Breast epithelium (tissue), 4 donors: ENCODE measurements at regions not wholly inside any gene's neighbourhood (a gene's known extent, or its start where the extent isn't known, plus 50 kb on each side); places are given as distances from the start of the nearest gene placed in this dataset.

Source experiments
- DNase-seq, 2 donors: peaks; one replicate each; pipeline ENCODE4 v3.0.0-alpha.2; 2019; ENCODE audit warnings: low spot score in 2 of 2
- H3K27ac ChIP-seq, 2 donors: fragments of 200-600 bp; sonication (generic) in 1 of 2; one replicate each; pipeline ENCODE4 v1.5.1; 2016 to 2019; ENCODE audit warnings: mild to moderate bottlenecking in 1 of 2
- H3K27me3 ChIP-seq, 2 donors: fragments of 200-600 bp; sonication (generic) in 1 of 2; one replicate each; pipeline versions ENCODE4 v1.5.1 to v1.6.0; 2017 to 2019; ENCODE audit warnings: control low read depth in 1 of 2, mild to moderate bottlenecking in 1 of 2
- H3K36me3 ChIP-seq: fragments of 200-600 bp; one replicate; pipeline ENCODE4 v1.5.1; 2019
- H3K4me1 ChIP-seq, 2 donors: fragments of 200-600 bp; sonication (generic); one replicate each; pipeline ENCODE4 v1.5.1; 2016 to 2019; ENCODE audit warnings: control low read depth in 1 of 2
- H3K4me3 ChIP-seq, 3 donors: fragments of 200-600 bp; sonication (generic); 1 replicate in 2 of 3; 2 replicates in 1 of 3; pipeline ENCODE4 v1.5.1; 2016 to 2019; ENCODE audit warnings: mild to moderate bottlenecking in 3 of 3, moderate library complexity in 2 of 3
- H3K9me3 ChIP-seq, 2 donors: fragments of 200-600 bp; sonication (generic) in 1 of 2; one replicate each; pipeline ENCODE4 v1.5.1; 2016 to 2019; ENCODE audit warnings: control low read depth in 1 of 2
- POLR2A ChIP-seq: fragments of 450-650 bp; IDR thresholded peaks from one replicate; pipeline ENCODE4 v1.6.1; 2016; ENCODE audit warnings: antibody characterized with exemption, mild to moderate bottlenecking, moderate library complexity
- POLR2AphosphoS5 ChIP-seq, 3 donors: sonication (generic); formaldehyde crosslinking; IDR thresholded peaks; one replicate each; pipeline ENCODE4 v1.6.1; 2017; ENCODE audit warnings: antibody characterized with exemption in 3 of 3
- intact Hi-C: fragments of 100-400 bp; cut with DNase I; formaldehyde crosslinking; loops from one replicate; pipeline ENCODE4 v1.15.1; 2023; ENCODE audit warnings: low total_unique reads
- TF ChIP-seq, protein P1 (sequence below), 3 donors: fragments of 450-650 bp; IDR thresholded peaks; one replicate each; pipeline ENCODE4 v1.5.1; 2016 to 2017; ENCODE audit warnings: antibody characterized with exemption in 3 of 3, mild to moderate bottlenecking in 3 of 3, moderate library complexity in 3 of 3

DNA sequence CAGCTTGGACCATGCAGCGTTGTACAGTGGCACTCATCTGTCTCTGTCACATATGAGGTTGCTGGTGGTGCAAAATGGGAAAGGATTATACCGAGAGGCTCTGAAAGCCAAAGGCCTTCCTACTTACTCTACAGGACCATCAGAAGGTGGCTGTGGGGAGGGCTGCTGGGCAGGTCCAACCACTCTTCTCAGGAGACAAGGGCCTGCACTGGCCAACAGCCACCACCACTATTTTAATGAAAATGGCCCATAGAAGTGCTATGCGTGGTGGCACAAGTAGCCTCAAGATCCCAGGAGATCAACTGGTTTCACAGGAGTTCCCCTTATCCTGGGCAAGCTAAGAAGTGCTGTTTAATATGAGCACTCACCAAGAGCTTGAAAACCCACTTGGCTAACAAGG is 52.3 kb downstream of the MRPL57 start:
- intact Hi-C loops, result no loop called here
- no peaks in the 10 kb centered on the region for H3K9me3 ChIP-seq
- DNase-seq, result no peak
- TF ChIP-seq, protein P1, sequence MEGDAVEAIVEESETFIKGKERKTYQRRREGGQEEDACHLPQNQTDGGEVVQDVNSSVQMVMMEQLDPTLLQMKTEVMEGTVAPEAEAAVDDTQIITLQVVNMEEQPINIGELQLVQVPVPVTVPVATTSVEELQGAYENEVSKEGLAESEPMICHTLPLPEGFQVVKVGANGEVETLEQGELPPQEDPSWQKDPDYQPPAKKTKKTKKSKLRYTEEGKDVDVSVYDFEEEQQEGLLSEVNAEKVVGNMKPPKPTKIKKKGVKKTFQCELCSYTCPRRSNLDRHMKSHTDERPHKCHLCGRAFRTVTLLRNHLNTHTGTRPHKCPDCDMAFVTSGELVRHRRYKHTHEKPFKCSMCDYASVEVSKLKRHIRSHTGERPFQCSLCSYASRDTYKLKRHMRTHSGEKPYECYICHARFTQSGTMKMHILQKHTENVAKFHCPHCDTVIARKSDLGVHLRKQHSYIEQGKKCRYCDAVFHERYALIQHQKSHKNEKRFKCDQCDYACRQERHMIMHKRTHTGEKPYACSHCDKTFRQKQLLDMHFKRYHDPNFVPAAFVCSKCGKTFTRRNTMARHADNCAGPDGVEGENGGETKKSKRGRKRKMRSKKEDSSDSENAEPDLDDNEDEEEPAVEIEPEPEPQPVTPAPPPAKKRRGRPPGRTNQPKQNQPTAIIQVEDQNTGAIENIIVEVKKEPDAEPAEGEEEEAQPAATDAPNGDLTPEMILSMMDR (IDR thresholded peaks at IDR 0.05), result no peak
- TF ChIP-seq POLR2A (no peak), POLR2AphosphoS5 (IDR thresholded peaks at IDR 0.05) (no peak)
- H3K27ac ChIP-seq, result no peak overlapping the region
- no peaks in the 10 kb centered on the region for H3K36me3 ChIP-seq
- no peaks in the 10 kb centered on the region for H3K4me1 ChIP-seq
- no peak overlapping the region for H3K4me3 ChIP-seq
- H3K27me3 ChIP-seq, result no peaks in the 10 kb centered on the region

DNA sequence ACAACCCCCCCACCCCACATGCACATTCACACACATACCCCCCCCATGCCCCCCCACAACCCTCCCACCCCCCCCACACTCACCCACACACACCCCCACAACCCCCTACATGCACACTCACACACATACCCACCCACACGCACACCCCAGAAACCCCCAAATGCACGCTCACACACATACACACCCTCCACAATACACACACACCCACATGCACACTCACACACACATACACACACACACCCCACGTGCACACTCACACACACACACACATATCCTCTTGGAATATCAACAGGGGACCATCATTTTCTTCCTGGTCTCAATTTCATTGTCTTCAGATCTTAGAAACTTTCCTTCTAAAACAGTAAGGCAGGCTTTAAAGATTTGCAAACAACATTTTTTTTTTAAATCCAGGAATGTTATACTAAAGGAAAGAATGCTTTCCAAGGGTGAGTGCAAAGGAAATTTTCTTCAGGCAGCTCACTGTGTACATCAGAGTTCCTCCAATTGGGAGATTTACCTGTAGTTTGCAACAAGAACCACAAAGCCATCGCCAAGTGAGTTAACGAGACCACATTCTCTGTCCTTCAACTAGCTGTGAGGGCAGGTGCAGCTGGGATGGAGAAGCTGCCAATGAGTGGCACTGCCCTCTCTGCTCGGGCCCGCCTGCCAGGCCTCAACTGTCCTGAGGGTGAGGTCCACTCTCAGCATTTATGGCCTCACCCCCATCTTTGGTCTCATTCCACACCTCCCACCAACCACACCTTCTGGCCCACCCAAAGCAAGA is 53.0 kb downstream of the MRPL57 start:
- H3K36me3 ChIP-seq, result no peaks in the 10 kb centered on the region
- TF ChIP-seq, protein P1 (IDR thresholded peaks at IDR 0.05), result no peak
- TF ChIP-seq POLR2AphosphoS5 (IDR thresholded peaks at IDR 0.05) (no peak), POLR2A (no peak)
- no peak overlapping the region for H3K4me3 ChIP-seq
- intact Hi-C loops, result no loop called here
- no peak for DNase-seq
- H3K27me3 ChIP-seq, result no peaks in the 10 kb centered on the region
- H3K4me1 ChIP-seq, result no peaks in the 10 kb centered on the region
- no peak overlapping the region for H3K27ac ChIP-seq
- H3K9me3 ChIP-seq, result no peaks in the 10 kb centered on the region

DNA sequence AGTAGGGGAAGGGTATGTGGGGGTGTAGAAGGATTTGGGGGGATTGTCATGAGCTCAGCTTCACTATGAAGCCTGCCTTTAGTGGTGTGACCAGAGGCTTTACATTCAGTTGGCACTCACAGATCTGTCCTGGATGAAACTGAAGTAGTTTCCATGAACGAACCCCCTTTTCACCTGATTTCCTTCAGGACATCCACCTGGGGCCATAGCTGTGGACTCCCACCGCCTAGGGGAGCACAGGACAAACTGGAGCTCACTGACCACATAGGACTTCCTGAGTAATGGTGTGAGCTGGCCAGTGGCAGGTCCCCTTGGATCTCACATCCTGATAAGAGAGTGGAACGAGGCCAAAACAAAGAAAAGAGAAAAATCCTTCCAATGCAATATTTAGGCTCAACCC is 54.1 kb downstream of the MRPL57 start:
- no peak overlapping the region for H3K27ac ChIP-seq
- H3K9me3 ChIP-seq, result no peaks in the 10 kb centered on the region
- intact Hi-C loops, result no loop called here
- no peak for DNase-seq
- H3K27me3 ChIP-seq, result no peaks in the 10 kb centered on the region
- H3K36me3 ChIP-seq, result no peaks in the 10 kb centered on the region
- no peak overlapping the region for H3K4me3 ChIP-seq
- no peaks in the 10 kb centered on the region for H3K4me1 ChIP-seq
- TF ChIP-seq POLR2A (no peak), POLR2AphosphoS5 (IDR thresholded peaks at IDR 0.05) (no peak)
- TF ChIP-seq, protein P1 (IDR thresholded peaks at IDR 0.05), result no peak

DNA sequence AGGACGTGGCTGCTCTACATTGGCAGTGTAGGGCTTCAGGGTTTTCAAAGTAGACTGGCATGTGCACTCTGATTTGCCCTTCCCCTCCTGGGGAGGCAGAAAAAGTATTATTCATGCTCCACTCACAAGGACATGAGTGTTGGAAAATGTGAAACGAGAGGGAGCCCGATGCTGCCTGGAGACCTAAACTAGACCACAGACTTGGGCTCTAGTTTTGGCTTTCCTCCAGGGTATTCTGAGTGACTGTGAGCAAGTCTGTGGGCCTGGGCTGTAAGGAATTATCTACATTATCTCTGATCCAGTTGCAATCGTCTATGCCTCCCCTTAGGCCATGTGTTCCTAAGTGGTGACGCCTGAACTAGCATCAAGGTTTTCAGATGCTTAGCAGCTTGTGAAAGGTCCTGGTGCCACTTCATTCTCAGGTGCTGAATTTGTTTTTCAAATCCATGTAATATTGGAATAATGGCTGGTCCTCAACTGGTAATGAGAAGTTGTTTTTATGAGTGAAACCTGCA is 55.0 kb downstream of the MRPL57 start:
- TF ChIP-seq POLR2AphosphoS5 (IDR thresholded peaks at IDR 0.05) (no peak), POLR2A (no peak)
- TF ChIP-seq, protein P1 (IDR thresholded peaks at IDR 0.05), result no peak
- Histone ChIP-seq H3K27me3 (no peaks in the 10 kb centered on the region), H3K36me3 (no peaks in the 10 kb centered on the region), H3K4me1 (no peaks in the 10 kb centered on the region), H3K9me3 (no peaks in the 10 kb centered on the region), H3K27ac (no peak overlapping the region), H3K4me3 (no peak overlapping the region)
- intact Hi-C loops, result no loop called here
- no peak for DNase-seq

DNA sequence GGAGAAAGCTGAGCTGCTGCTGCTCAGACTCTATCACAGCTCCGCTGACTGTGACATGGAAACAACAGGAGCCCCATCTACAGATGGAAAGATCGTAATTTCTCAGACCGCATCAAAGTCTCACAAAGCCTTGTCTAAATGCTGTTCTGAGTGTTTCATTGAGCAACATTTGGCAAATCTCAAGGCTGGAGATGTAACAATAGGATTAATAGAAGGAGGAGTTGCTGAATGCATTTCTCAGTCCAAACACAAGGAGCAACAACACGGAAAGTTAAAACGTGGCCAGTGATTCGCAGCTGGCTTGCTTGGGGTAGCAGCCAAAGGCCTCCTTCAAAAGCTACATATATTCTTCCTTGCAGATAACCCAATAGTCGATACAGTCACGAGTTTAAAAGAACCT is 55.7 kb downstream of the MRPL57 start:
- no peak for DNase-seq
- no peaks in the 10 kb centered on the region for H3K9me3 ChIP-seq
- peak overlapping the region in 2 of 3 donors; percentile 32 to 33 for H3K4me3 ChIP-seq
- peak overlapping the region in 1 of 2 donors; percentile 80 for H3K27ac ChIP-seq
- intact Hi-C loops, result no loop called here
- H3K4me1 ChIP-seq, result no peaks in the 10 kb centered on the region
- H3K36me3 ChIP-seq, result no peaks in the 10 kb centered on the region
- TF ChIP-seq POLR2A, result no peak
- TF ChIP-seq POLR2AphosphoS5 (IDR thresholded peaks at IDR 0.05), result no peak
- TF ChIP-seq, protein P1 (IDR thresholded peaks at IDR 0.05), result no peak
- H3K27me3 ChIP-seq, result no peaks in the 10 kb centered on the region
